ENCODE measurements at regions not wholly inside any gene's neighbourhood (a gene's known extent, or its start where the extent isn't known, plus 50 kb on each side); places are given as distances from the start of the nearest gene placed in this dataset.

GRCh38 chr7:28231176-28231575 lies 50.6 kb upstream of the JAZF1 start:
- no peak overlapping the region for H3K4me3 ChIP-seq (ENCODE audit: low read depth, low read length)
- no peak for DNase-seq (ENCODE audit: low read depth)

- H3K4me3 ChIP-seq (ENCODE audit: low read depth, low read length), result no peak overlapping the region
- DNase-seq (ENCODE audit: low read depth), result no peak
These were observed 56.0 kb upstream of the JAZF1 start for GRCh38 chr7:28236560-28236959.

- H3K4me3 ChIP-seq (ENCODE audit: low read depth, low read length), result no peak overlapping the region
- no peak for DNase-seq (ENCODE audit: low read depth)
These were observed 56.8 kb upstream of the JAZF1 start for GRCh38 chr7:28237363-28237762.

GRCh38 chr7:28239823-28240204 lies 59.2 kb upstream of the JAZF1 start:
- no peak for DNase-seq (ENCODE audit: low read depth)
- H3K4me3 ChIP-seq (ENCODE audit: low read depth, low read length), result no peak overlapping the region

GRCh38 chr7:28240481-28240880 lies 59.9 kb upstream of the JAZF1 start:
- no peak for DNase-seq (ENCODE audit: low read depth)
- no peak overlapping the region for H3K4me3 ChIP-seq (ENCODE audit: low read depth, low read length)

GRCh38 chr7:28243861-28244260 lies 63.3 kb upstream of the JAZF1 start:
- H3K4me3 ChIP-seq (ENCODE audit: low read depth, low read length), result no peak overlapping the region
- no peak for DNase-seq (ENCODE audit: low read depth)

- DNase-seq (ENCODE audit: low read depth), result no peak
- no peak overlapping the region for H3K4me3 ChIP-seq (ENCODE audit: low read depth, low read length)
These were observed 64.7 kb upstream of the JAZF1 start for GRCh38 chr7:28245123-28245878.

GRCh38 chr7:28246921-28247461 lies 66.4 kb upstream of the JAZF1 start:
- no peak overlapping the region for H3K4me3 ChIP-seq (ENCODE audit: low read depth, low read length)
- no peak for DNase-seq (ENCODE audit: low read depth)

GRCh38 chr7:28258240-28258639 lies 77.6 kb upstream of the JAZF1 start:
- DNase-seq (ENCODE audit: low read depth), result no peak
- H3K4me3 ChIP-seq (ENCODE audit: low read depth, low read length), result no peak overlapping the region

GRCh38 chr7:28260969-28261368 lies 80.4 kb upstream of the JAZF1 start:
- DNase-seq (ENCODE audit: low read depth), result no peak
- no peak overlapping the region for H3K4me3 ChIP-seq (ENCODE audit: low read depth, low read length)

GRCh38 chr7:28263622-28264271 lies 83.2 kb upstream of the JAZF1 start:
- no peak overlapping the region for H3K4me3 ChIP-seq (ENCODE audit: low read depth, low read length)
- DNase-seq (ENCODE audit: low read depth), result no peak

- no peak overlapping the region for H3K4me3 ChIP-seq (ENCODE audit: low read depth, low read length)
- DNase-seq (ENCODE audit: low read depth), result no peak
These were observed 85.8 kb upstream of the JAZF1 start for GRCh38 chr7:28266402-28266801.

- no peak overlapping the region for H3K4me3 ChIP-seq (ENCODE audit: low read depth, low read length)
- DNase-seq (ENCODE audit: low read depth), result no peak
These were observed 86.4 kb upstream of the JAZF1 start for GRCh38 chr7:28267012-28267411.

GRCh38 chr7:28269700-28270361 lies 89.2 kb upstream of the JAZF1 start:
- H3K4me3 ChIP-seq (ENCODE audit: low read depth, low read length), result no peak overlapping the region
- no peak for DNase-seq (ENCODE audit: low read depth)

GRCh38 chr7:28270536-28270935 lies 89.9 kb upstream of the JAZF1 start:
- no peak for DNase-seq (ENCODE audit: low read depth)
- no peak overlapping the region for H3K4me3 ChIP-seq (ENCODE audit: low read depth, low read length)

- no peak overlapping the region for H3K4me3 ChIP-seq (ENCODE audit: low read depth, low read length)
- no peak for DNase-seq (ENCODE audit: low read depth)
These were observed 91.9 kb upstream of the JAZF1 start for GRCh38 chr7:28272461-28272877.

GRCh38 chr7:28276298-28276697 lies 95.7 kb upstream of the JAZF1 start:
- no peak for DNase-seq (ENCODE audit: low read depth)
- no peak overlapping the region for H3K4me3 ChIP-seq (ENCODE audit: low read depth, low read length)

GRCh38 chr7:28277364-28277763 lies 96.8 kb upstream of the JAZF1 start:
- DNase-seq (ENCODE audit: low read depth), result no peak
- no peak overlapping the region for H3K4me3 ChIP-seq (ENCODE audit: low read depth, low read length)

- DNase-seq (ENCODE audit: low read depth), result no peak
- H3K4me3 ChIP-seq (ENCODE audit: low read depth, low read length), result no peak overlapping the region
These were observed 97.4 kb upstream of the JAZF1 start for GRCh38 chr7:28277958-28278357.

- no peak for DNase-seq (ENCODE audit: low read depth)
- no peak overlapping the region for H3K4me3 ChIP-seq (ENCODE audit: low read depth, low read length)
These were observed 99.9 kb upstream of the JAZF1 start for GRCh38 chr7:28280516-28280915.
